ENCODE measurements at regions not wholly inside any gene's neighbourhood (a gene's known extent, or its start where the extent isn't known, plus 50 kb on each side); places are given as distances from the start of the nearest gene placed in this dataset.

- WGBS = 63% methylated on average over 20 of the region's 20 CpGs
- no peak overlapping the region for H3K9ac ChIP-seq (ENCODE audit: low read depth in 1 of 2, low read length in 2 of 2)
- H3K9me3 ChIP-seq (ENCODE audit: control insufficient read depth in 4 of 4, low read length in 3 of 4) = peaks cover 0 to 20% (median 9%) of the 10 kb centered on the region in 4 donors
- no peaks in the 10 kb centered on the region for H3K36me3 ChIP-seq (ENCODE audit: control insufficient read depth in 4 of 4, insufficient read depth in 3 of 4, low read depth in 1 of 4, low read length in 3 of 4)
- no peak overlapping the region for H3K27ac ChIP-seq (ENCODE audit: low read depth in 1 of 2, low read length in 2 of 2)
- H3K4me3 ChIP-seq (ENCODE audit: low read depth in 1 of 3, low read length in 3 of 3) = no peak overlapping the region
- TF ChIP-seq FOXA2 (IDR thresholded peaks at IDR 0.05) = no peak
- TF ChIP-seq HNF4A (conservative IDR thresholded peaks at IDR 0.05) = no peak
- TF ChIP-seq EGR1 (IDR thresholded peaks at IDR 0.05; ENCODE audit: low read depth in 2 of 2) = no peak
- TF ChIP-seq SP1 (IDR thresholded peaks at IDR 0.05) = no peak
- TF ChIP-seq FOXA1 (IDR thresholded peaks at IDR 0.05) = no peak
- no peak for TF ChIP-seq GABPA (IDR thresholded peaks at IDR 0.05 in 1 of 2, conservative IDR thresholded peaks at IDR 0.05 in 1 of 2)
- TF ChIP-seq HNF4G (IDR thresholded peaks at IDR 0.05) = no peak
- TF ChIP-seq RAD21 (IDR thresholded peaks at IDR 0.05) = no peak
- TF ChIP-seq, protein P1, sequence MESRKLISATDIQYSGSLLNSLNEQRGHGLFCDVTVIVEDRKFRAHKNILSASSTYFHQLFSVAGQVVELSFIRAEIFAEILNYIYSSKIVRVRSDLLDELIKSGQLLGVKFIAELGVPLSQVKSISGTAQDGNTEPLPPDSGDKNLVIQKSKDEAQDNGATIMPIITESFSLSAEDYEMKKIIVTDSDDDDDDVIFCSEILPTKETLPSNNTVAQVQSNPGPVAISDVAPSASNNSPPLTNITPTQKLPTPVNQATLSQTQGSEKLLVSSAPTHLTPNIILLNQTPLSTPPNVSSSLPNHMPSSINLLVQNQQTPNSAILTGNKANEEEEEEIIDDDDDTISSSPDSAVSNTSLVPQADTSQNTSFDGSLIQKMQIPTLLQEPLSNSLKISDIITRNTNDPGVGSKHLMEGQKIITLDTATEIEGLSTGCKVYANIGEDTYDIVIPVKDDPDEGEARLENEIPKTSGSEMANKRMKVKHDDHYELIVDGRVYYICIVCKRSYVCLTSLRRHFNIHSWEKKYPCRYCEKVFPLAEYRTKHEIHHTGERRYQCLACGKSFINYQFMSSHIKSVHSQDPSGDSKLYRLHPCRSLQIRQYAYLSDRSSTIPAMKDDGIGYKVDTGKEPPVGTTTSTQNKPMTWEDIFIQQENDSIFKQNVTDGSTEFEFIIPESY (IDR thresholded peaks at IDR 0.05) = no peak
- no peak for TF ChIP-seq RXRA (IDR thresholded peaks at IDR 0.05)
- TF ChIP-seq ATF3 (IDR thresholded peaks at IDR 0.05) = no peak
- TF ChIP-seq, protein P2, sequence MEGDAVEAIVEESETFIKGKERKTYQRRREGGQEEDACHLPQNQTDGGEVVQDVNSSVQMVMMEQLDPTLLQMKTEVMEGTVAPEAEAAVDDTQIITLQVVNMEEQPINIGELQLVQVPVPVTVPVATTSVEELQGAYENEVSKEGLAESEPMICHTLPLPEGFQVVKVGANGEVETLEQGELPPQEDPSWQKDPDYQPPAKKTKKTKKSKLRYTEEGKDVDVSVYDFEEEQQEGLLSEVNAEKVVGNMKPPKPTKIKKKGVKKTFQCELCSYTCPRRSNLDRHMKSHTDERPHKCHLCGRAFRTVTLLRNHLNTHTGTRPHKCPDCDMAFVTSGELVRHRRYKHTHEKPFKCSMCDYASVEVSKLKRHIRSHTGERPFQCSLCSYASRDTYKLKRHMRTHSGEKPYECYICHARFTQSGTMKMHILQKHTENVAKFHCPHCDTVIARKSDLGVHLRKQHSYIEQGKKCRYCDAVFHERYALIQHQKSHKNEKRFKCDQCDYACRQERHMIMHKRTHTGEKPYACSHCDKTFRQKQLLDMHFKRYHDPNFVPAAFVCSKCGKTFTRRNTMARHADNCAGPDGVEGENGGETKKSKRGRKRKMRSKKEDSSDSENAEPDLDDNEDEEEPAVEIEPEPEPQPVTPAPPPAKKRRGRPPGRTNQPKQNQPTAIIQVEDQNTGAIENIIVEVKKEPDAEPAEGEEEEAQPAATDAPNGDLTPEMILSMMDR (IDR thresholded peaks at IDR 0.05; ENCODE audit: low read depth, low read length, missing input control) = no peak
- TF ChIP-seq, protein P3, sequence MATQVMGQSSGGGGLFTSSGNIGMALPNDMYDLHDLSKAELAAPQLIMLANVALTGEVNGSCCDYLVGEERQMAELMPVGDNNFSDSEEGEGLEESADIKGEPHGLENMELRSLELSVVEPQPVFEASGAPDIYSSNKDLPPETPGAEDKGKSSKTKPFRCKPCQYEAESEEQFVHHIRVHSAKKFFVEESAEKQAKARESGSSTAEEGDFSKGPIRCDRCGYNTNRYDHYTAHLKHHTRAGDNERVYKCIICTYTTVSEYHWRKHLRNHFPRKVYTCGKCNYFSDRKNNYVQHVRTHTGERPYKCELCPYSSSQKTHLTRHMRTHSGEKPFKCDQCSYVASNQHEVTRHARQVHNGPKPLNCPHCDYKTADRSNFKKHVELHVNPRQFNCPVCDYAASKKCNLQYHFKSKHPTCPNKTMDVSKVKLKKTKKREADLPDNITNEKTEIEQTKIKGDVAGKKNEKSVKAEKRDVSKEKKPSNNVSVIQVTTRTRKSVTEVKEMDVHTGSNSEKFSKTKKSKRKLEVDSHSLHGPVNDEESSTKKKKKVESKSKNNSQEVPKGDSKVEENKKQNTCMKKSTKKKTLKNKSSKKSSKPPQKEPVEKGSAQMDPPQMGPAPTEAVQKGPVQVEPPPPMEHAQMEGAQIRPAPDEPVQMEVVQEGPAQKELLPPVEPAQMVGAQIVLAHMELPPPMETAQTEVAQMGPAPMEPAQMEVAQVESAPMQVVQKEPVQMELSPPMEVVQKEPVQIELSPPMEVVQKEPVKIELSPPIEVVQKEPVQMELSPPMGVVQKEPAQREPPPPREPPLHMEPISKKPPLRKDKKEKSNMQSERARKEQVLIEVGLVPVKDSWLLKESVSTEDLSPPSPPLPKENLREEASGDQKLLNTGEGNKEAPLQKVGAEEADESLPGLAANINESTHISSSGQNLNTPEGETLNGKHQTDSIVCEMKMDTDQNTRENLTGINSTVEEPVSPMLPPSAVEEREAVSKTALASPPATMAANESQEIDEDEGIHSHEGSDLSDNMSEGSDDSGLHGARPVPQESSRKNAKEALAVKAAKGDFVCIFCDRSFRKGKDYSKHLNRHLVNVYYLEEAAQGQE (IDR thresholded peaks at IDR 0.05) = no peak
- TF ChIP-seq MAX (IDR thresholded peaks at IDR 0.05) = no peak
- no peak for DNase-seq (ENCODE audit: low spot score)
- H3K27me3 ChIP-seq (ENCODE audit: control insufficient read depth in 4 of 4, insufficient read depth in 4 of 4, low read length in 3 of 4) = no peaks in the 10 kb centered on the region
- H3K4me1 ChIP-seq (ENCODE audit: control insufficient read depth in 4 of 4, insufficient read depth in 4 of 4, low read length in 3 of 4) = no peaks in the 10 kb centered on the region
These were observed 184.7 kb downstream of the C16orf95 start for GRCh38 chr16:87132361-87133014.

All from liver (tissue), 8 donors.